Left kidney (tissue), 1 donor: ENCODE measurements at regions not wholly inside any gene's neighbourhood (a gene's known extent, or its start where the extent isn't known, plus 50 kb on each side); places are given as distances from the start of the nearest gene placed in this dataset.
"Not testable (repeated sequence)": the region's sequence is repeated elsewhere in the genome, so short reads cannot be mapped to it uniquely, and the experiment has no call there.

Experiments used
- DNase-seq: peaks from one replicate; pipeline ENCODE4 v3.0.0-alpha.2; 2013

GRCh38 chr3:87488765-87489164, 212.4 kb upstream of the POU1F1 start:
- DNase-seq, result no peak

DNA sequence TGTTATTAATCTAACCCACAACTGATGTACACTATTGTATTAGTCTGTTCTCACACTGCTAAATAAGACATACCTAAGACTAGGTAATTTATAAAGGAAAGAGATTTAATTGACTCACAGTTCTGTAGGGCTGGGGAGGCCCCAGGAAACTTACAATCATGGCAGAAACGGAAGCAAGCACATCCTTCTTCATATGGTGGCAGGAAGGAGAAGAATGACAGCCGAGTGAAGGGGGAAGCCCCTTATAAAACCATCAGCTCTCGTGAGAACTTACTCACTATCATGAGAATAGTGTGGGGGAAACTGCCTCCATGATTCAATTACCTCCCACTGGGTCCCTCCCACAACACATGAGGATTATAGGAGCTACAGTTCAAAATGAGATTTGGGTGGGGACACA, 210.3 kb upstream of the POU1F1 start:
- not testable (repeated sequence) for DNase-seq

DNA sequence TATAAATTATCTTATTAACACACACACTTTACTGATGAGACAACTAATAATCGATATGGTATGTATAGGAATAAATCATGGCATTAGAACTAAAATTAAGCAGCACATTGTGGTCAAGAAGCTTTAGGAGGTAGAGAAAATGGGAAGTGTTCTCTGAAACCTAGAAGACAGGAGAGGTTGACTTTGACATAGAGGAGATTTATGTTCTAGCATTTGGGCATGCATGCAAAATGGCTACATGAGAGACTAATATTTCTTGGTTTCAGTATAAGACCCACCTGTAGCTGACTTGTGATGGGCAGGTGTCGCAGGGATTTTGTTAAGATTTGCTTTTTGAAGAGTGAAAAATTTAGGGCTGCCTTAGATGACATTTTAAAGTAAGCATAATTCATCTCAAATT, 209.7 kb upstream of the POU1F1 start:
- DNase-seq, result no peak

GRCh38 chr3:87478716-87479115, 202.3 kb upstream of the POU1F1 start:
- DNase-seq, result no peak

DNA sequence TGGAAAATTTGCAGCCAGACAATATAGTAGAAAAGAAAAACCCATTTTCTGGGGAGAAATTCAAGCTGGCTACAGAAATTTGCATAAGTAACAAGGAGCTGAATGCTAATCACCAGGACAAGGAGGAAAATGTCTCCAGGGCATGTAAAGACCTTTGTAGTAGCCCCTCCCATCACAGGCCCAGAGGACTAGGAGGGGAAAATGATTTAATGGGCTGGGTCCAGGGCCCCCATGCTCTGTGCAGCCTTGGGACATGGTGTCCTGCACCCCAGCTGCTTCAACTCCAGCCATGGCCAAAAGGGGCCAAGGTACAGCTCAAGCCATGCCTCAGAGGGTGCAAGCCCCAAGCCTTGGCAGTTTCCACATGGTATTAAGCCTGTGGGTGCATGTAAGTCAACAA, 197.6 kb upstream of the POU1F1 start:
- DNase-seq, result no peak

GRCh38 chr3:87468938-87469337, 192.6 kb upstream of the POU1F1 start:
- no peak for DNase-seq

DNA sequence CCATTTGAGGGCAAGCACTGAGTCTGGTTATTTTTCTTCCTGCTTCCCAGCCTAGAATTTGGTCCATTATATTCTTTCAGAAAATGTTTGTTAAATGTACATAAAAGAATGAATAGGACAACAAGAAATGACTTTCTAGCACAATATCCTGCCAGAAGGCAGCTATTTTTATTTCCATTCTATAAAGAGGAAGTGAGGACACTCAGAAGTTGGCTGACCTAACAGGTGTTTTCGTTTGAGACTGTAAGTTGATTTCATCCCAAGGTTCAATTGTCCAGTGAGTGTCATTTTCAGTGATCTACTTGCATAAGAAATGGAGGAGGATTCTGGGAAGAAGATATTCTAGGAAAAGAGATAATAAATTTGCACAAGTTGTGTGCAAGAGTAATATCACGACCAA, 191.9 kb upstream of the POU1F1 start:
- no peak for DNase-seq

DNA sequence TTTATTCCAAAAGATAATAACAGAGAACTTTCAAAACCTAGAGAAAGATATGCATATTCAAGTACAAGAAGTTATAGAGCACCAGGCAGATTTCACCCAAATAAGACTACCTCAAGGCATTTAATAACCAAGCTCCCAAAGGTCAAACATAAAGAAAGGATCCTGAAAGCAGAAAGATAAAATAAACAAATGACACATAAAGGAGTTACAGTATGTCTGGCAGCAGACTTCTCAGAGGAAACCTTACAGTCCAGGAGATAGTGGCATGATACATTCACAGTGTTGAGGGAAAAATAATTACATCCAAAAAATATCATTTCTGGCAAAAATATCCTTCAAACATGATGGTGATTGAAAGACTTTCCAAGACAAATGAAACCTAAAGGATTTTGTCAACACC, 185.8 kb upstream of the POU1F1 start:
- no peak for DNase-seq

DNA sequence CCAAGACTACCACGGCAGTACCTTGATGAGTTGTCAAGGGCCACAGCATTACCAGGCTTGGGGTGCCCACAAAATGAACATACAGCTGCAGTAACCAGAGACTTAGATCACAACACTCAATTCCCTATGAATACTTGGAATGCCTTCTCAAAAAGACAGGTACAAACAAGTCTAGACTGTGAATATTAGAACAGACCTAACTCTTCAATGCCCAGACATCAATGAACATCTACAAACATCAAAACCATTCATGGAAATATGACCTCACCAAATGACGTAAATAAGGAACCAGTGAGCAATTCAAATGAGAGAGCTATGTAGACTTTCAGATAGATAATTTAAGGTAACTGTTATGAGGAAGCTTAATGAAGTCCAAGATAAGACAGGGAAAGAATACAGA, 185.1 kb upstream of the POU1F1 start:
- DNase-seq, result no peak

DNA sequence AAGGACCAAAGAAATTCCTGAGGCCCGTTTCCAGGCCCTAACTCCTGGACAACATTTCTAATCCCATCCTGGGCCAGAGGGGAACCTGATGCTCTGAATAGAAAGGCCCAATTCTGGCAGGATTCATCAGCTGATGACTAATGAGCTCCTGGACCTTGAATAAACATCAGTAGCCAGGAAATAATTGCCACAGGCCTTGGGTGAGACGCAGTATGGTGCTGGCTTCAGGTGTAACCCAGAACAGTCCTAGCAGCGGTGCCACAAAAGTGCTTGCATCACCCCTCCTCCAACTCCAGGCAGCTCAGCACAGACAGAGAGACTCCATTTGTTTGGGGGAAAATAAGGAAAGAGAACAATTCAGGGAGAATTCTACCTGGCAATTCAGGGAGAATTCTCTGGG, 184.7 kb upstream of the POU1F1 start:
- no peak for DNase-seq

- no peak for DNase-seq
Measured at GRCh38 chr3:87448558-87448957, 172.2 kb upstream of the POU1F1 start.

DNA sequence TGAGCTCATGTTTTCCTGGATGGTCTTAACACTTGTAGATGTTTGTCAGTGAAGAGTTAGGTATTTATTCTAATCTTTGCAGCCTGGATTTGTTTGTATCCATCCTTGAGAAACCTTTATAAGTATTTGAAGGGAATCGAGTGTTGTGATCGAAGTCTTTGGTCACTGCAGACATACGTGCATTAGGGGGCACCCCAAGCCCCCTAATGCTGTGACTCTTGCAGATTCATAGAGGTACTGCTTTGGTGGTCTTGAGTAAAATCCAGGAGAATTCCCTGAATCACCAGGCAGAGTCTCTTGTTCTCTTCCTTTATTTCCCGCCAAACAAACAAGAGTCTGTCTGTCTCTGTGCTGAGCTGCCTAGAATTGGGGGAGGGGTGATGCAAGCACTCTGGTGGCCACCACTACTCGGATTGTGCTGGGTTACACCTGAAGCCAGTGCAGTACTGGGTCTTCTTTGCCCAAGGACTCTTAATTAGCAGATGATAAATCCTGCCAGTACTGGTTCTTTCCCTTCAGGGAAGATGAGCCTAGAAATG, 170.5 kb upstream of the POU1F1 start:
- no peak for DNase-seq

DNA sequence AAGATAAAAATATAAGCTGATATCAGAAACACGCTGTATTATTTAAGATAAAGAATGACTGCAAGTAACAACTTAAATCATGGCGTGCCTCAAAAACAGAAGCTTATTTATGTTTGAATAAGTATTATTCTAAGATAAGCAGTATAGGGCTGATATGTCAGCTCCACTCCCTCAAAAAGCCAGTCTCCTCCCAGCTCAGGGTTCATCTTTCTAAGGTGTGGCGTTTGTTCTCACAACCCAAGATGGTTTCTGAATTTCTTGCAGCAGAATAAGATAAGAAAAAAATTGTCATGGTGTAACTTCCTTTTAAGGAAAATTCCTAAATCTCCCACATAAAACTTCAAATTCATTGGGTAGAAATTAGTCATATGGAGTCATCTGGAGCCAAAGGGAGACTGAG, 166.1 kb upstream of the POU1F1 start:
- DNase-seq, result no peak

GRCh38 chr3:87437765-87438164, 161.4 kb upstream of the POU1F1 start:
- no peak for DNase-seq

DNA sequence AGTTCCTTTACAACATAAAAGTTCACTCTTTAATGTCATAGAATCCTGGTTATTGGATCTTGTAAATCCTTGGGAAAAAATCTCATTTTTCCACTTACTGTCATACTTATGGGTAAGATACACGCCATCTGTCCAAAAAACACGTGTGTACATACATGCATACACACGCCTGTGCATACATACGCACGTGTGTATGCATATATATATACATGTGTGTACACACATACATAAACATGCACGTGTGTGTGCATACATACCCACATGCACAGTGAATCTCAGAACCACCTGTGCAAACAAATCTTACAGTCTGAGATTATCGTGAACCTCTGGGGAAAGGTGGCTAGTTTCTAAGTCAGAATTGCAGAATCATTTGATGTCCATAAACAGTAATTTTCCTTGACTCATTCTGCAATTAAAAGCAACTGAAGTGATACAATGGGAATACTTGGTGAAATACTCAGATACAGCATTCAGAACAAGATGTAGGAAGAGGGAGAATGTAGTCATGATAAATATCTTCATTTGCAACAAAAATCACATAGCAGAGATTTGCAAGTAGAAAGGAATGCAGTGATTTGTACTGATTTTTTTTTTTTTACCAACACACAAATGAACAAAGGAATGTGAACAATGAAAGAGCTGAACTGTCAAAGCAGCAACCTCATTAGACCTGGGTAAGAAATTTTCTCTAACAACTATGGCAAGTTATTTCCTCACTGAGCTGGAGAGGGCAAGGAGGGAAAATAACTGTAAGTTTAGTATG, 160.6 kb upstream of the POU1F1 start:
- no peak for DNase-seq

DNA sequence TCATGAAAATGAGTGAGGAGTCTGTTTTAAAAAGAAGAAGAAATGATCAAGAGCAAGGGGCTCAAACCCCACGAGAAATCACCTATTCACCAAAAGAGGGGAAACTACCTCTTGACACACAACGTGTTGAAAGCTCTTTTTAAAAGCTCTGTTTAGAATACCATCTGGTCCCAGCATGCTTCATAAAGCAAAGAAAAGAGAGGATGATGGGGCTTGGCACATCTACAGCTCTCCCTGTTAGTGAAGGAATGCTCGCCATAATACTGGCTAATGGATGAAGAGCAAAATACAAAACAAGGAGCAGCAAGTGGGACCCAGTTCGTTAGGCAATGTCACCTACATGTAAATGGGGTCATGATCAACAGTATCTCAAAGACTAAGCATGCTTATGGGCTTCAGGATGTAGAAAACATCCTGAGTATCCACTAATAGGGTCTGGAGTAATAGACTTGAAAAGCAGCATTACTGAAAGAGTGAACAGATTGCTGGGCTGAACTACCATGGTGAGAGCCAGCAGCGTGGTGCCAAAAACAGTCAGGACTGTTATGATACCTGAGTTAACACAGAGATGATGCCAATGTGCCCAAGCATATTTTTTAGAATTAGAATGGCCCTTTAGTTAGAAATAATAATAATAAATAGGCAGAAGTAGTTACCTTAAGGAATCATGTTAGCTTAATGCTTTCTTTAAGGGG, 159.7 kb upstream of the POU1F1 start:
- DNase-seq, result no peak

GRCh38 chr3:87433445-87433844, 157.1 kb upstream of the POU1F1 start:
- DNase-seq, result not testable (repeated sequence)

- no peak for DNase-seq
Measured at GRCh38 chr3:87426918-87427317, 150.5 kb upstream of the POU1F1 start.

GRCh38 chr3:87425056-87425455, 148.7 kb upstream of the POU1F1 start:
- DNase-seq, result no peak

DNA sequence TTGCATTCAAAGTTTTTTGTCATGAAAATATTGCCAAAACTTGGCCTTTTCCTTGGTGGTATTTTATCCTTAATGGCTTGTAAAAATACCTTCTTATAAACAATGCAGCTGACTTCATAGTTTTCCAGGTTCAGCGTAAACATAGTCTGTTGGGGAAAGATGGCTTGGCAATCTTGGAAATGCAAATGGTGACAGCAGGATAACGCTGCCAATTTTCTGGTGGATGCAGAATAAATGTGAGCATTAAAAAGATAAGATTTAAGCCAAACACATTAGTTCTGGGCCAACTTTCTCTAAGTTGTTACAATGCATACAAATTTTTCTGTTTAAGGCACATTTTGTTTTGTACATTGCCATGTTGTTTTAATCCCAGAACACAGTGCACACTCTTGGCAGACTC, 147.0 kb upstream of the POU1F1 start:
- no peak for DNase-seq

GRCh38 chr3:87422333-87422732, 145.9 kb upstream of the POU1F1 start:
- DNase-seq, result no peak

GRCh38 chr3:87420171-87420570, 143.8 kb upstream of the POU1F1 start:
- DNase-seq, result no peak

DNA sequence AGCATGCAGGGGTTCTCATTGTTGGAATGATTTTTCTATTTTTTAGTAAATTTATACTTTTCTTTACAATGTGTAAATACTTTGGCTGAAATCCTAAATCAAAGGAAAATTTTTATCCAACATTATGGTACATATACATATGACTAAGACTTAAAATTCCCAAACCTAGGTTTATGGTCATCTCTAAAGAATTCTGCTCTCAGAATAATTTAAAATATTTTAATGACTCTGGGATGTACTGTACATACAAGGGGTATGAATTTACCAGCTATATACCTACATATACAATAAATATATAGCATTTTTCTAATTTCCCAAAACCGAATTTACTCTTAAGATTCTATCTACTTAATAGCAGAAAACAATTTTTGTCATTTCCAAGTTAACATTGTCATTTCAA, 137.9 kb upstream of the POU1F1 start:
- DNase-seq, result no peak

- no peak for DNase-seq
Measured at GRCh38 chr3:87413814-87414213, 137.4 kb upstream of the POU1F1 start.
